ENCODE measurements at regions not wholly inside any gene's neighbourhood (a gene's known extent, or its start where the extent isn't known, plus 50 kb on each side); places are given as distances from the start of the nearest gene placed in this dataset.
"Not testable (repeated sequence)": the region's sequence is repeated elsewhere in the genome, so short reads cannot be mapped to it uniquely, and the experiment has no call there.

DNA sequence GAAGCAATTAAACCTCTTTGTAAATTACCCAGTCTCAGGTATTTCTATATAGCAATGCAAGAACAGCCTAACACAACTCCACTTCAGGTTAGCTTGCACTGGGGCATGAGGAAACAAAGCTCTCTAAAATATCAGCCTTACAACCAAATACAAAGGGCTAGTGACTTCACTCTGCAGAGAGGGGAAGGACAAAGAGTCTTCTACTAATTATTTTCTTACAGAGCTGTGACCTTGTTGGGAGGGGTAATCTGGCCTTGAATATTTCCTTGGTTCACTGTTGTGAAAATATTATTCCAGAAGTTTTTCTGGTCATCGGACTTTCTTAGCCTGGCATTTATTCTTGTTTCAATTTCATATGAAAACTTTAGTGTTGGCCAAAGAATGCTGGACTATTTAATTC is 334.4 kb upstream of the CTNNB1 start:
- DNase-seq, result no peak

DNA sequence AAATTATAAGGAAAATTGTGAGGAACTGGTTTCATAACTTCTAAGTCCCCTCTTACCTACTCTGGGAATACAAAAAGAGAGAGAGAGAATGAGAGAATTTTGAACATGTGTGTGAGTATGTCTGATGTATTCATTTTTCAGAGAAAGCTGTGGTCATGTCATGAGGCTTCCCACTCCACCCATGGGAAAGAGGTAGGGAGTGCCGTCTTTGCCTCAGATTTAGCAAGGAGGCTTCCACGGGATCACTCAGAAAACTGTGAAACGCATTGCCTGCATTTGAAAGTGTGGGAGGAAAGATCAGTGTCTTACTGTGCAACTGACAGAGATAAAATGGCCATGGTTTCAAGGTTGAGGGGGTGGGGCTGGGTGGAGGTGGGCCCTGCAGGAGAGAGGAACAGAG is 331.5 kb upstream of the CTNNB1 start:
- no peak for DNase-seq

DNA sequence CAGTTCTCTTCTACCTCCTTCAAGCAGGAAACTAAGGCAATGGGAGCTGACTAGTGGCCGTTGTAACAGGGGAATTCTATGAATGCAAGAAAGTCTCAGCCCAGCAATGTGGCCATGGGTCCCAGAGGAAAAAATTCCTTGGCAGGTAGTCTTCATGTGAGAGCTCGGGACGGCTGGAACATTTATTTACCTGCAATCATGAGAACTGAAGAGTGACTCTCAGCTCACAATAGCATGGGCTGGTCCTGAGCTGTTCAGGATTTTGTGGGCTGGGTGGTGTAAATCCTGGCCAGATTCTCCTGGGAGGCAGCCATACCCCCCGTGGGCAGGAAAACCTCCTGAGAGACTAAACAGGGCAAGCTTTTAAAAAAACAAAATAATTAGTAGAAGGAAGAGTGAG is 330.3 kb upstream of the CTNNB1 start:
- no peak for DNase-seq

DNA sequence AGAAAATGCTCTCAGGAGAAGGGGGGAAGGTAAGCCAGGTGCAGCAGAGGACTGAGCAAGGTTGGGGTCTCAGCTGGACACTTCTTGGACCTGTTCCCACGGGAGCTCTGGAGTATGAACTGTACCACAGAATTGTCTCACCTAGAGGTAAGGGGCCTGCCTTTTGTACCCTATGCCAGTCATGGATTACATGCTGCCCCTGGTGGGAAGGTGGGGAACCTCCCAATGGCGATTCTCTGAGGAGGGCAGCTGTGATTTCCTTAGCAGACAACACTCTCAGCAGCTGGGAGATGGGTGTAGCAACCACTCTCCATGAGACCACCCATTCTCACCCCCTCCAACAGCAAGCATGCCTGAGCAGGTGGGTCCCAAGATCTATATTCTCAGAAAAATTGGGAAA is 329.4 kb upstream of the CTNNB1 start:
- DNase-seq, result no peak

DNA sequence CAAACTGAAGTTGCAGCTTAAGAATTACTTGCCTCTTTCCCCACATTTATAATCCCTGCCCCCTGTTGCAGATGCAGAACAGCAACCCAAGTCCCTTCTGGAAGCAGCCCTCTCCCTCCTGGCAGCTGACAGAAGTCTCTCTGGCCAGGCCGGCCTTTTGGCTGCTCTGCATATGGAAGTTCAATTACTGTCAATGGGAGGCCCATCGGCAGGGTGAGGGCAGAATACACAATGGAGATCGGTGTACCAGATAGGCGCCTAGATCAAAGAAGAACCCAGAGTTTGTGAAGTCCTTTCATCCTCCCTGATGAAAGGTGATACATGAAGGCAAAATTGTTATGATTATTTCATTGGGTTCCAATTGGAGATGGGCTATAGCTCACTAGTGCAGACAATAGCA is 327.9 kb upstream of the CTNNB1 start:
- no peak for DNase-seq

DNA sequence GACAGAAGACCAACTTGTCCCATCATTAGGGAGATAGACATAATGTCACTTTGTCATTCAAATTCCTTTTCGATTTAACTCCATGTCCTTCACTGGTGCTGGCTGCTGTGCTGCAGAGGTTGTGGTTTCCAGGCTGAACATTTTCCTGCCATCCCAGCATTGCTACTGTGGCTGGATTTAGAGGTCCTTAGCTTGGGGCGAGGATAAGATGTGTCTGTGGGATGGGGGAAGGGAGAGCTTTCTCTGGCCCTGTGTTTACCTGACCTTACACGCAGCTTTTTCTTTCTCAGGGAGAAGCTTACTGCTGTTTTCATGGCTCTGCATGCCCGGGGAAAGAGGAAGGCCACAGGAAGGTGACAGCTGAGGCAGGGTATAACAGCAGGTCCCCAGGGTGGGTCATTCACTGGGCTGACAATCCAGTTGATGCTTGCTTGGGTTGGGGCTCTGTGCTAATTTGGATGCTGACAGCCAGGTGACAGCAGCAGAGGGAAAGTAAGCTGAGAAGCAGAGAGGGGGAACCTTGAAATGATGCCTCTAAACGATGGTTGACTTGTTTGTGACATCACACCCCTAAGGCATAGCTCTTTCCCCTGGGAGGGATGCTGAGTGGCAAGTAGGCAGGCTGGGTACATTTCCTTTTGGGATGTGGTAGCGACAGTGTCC is 326.9 kb upstream of the CTNNB1 start:
- no peak for DNase-seq

DNA sequence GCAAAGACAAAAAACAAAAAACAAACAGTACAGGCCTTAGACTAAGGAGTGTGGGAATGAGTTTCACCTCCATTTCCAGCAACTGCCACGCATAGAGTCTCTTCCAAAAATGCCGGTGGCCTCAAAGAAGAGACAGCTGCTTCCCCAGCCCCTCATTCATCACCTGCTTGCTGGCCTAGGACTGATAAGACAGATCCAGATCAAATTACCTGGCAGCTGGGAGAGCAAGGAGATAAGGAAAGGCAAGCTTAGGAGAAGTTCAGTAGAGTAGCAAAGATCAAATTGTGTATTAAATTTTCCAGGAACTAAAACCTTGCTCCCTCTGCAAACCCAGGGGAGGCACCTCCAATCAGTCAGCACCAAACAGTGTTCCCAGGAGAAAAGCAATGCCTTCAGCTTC is 325.8 kb upstream of the CTNNB1 start:
- DNase-seq, result no peak

DNA sequence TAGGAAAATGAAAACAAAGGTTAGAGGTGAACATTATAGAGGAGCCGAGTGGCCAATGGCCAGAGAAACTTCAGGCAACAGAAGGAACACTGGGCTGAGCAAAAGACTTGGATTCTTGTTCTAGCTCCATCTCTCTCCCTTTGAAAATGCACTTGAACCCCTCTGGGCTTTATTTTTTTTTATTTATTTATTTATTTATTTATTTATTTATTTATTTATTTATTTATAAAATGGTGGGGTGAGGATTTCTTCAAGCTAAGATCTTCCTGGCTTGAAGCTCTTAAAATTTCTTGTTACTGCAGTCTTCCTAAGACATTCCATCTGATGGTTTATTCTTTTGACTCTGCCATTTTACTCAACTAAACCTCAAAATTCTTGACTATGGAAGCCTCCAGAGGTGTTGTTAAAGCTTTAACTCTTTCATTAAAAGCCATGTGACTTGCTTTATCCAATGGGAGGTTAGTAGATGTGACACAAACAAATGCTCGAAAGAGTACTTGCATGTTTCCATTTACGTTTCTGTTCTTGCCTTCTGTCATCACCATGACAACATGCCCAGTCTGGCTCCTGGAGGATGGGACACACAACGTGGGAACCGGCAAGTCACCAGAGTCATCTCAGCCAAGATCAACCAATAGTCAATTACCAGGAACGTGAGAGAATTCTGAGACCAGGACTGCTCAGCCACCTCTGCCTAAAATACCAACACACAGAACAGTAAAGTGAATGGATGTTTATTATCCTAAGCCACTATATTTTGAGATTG is 325.2 kb upstream of the CTNNB1 start:
- no peak for DNase-seq

DNA sequence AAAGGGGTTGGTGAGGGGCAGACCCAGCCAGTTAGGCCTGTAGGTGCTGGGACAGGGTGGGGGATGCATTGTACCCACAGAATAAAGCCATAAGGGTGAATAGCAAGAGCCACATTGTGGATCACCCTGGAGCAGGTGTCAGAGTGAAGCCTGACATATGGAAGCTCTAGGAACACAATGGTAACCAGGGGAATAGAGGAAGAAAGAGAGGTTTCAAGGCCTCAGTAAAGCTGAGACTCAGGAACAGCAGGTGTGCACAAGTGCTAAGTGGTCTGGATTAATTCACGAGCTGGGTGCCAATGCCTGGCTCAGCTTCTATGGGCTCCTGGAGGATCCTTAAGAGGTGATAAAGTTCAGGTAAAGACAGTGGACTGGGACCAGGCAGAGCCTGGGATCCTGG is 323.7 kb upstream of the CTNNB1 start:
- DNase-seq, result no peak

DNA sequence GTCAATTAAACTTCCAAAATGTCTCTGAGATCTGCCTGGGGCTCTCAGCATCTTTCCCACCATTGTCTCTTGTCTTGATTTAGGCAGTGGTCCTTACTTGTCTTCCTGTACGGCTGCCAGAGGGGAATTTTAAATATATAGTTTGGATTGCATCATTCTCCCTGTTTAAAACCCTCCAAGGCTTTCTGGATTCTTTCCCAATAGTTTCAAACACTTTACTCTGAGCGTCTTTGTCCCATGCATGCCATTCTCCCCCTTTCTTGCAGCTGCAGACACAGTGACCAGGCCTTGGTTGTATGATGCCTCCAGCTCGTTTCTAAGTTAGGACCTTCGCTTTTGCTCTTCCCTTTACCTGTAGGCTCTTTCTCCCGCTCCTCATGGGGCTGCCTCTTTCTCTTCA is 323.3 kb upstream of the CTNNB1 start:
- DNase-seq, result no peak

DNA sequence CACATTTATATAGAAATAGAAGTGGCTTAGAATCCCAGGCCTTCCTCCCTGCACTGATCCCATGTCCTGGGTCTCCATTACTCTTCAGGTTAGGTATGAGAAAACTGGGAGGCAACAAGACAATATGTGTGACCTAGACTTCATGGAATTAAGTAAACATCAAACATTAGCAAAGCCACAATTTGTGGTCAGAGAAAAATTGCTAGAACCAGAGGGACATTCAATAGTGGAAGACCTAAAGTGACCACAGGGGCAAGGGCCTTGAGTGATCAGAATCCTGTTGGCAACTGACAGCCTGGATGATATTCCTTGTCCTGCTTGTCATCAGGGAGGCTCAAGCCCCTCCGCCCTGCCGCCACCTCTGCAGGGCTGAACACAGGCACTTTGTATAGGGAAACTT is 322.8 kb upstream of the CTNNB1 start:
- no peak for DNase-seq

DNA sequence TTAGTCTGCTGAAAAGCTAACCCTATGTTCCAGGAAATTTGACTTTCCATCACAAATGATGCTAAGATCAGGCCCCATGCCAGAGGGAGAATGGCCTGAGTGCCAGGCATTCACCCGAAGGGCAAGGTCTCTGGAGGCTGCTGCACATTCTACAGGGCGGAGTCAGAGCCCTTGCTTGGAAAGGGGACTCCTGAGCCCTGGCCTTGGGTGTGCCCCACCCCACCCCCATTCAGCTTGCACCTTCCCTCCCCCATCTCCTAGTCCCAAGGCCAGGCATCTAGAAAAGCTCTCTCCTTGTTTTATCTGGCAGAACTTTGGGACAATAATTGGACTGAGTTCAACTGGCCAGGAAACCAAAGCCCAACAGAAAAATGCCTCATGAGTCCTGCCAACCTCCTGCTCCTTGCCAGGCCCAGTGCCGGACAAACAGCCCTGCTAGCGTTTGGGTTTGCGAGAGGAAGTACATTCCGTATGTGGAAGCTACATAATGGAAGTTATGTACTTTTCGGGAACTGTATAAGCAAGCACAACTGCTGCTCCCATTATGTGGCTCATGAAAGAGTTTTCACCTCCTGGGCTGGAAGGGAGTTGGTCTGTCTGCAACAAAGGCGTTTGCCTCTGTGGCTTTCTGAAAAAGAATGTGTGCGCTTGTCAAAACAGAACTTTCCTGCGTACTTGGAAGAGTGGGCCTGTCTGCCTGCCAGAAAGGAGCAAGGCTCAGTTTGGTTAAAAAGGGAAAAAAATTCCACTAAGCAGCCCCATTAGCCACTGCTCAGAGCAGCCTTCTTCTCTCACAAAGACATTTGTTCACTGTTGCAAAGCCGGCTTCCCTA is 321.5 kb upstream of the CTNNB1 start:
- DNase-seq, result peak; percentile 47

DNA sequence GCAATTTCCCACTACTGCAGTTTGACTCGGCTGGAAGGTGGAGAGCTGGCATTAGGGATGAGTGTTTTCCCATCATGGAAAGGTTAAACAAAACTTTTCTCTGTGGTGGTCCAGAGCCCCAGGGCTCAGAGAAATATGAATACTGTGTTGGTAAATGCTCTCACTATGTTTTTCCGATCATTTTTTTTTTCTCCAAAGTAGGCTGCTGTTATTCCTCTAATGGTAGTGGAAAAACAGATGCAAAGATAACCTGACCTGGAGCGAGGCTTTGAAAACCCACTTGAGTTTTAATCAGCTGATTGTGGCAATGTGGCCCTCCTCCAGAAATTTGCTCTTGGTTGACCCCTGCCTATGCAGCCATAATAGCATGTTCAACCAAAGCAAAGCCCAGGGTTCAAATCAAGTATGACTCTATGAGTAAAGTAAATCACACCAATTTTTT is 320.8 kb upstream of the CTNNB1 start:
- no peak for DNase-seq

DNA sequence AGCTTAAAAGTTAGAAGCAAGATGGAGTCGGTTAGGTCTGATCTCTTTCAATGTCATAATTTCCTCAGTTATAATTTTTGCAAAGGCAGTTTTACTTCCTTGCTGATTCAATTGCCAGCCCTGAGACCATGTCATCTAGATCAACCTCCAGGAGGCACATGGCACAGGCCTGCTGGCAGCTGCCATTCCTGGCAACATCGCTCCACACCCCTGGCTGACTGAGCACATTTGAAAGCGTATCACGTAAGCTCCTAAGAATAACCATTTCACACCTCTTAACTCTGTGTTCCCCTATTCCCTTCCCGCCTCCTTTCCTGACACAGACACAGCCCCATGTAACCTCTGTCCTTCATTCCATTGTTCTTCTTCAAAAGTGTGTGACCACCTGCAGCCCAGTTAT is 313.9 kb upstream of the CTNNB1 start:
- no peak for DNase-seq

DNA sequence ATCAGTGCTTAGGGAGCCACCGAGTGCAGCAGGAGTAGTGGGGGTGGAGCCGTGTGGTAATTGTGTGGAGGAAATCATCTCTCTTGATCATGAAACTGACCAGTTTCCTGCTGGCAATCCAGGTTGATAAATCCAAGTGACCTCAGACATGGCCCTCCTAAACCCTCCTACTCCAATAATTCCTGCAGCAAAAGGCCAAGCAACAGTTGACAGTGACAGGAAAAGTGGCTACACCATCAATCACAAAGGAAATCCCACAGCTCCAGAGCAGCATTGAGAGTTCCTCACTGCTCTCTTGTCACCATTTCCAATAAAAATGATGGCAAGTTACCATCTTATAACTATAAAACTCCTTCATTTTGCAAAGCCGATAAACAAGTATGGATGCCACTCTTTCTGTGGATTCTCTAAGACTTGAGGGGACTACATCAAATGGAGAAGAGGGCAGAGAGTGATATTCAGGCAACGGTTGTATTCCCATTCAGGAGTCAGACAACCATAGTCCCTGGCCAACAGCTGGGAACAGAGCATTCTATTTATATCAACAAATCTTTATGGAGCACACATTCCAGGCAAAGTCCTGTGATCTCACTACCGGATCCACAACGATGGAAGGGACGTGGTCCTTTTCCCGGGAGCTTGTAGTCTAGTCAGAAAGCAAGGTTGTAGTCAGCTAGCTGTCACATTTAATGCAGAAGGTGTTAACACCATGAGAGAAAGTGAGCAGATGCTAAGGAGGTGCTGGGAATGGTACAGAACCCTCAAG is 312.5 kb upstream of the CTNNB1 start:
- no peak for DNase-seq

DNA sequence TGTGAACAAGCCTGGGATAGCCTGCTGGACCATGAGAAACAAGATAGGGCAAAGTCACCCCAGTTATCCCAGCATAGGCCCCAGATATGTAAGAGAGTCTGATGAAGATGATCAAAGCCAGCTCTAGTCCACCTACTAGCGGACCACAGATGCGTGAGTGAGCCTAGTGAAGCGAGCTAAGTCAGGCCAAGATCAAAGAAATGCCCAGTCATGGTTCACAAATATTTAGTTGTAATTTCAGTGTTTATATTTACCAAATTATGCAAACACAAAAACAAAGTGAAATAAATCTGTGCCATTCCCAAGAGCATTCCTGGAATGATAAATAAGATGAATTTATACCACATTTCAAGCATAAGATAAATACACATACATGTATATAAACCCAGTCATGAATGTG is 308.1 kb upstream of the CTNNB1 start:
- no peak for DNase-seq

DNA sequence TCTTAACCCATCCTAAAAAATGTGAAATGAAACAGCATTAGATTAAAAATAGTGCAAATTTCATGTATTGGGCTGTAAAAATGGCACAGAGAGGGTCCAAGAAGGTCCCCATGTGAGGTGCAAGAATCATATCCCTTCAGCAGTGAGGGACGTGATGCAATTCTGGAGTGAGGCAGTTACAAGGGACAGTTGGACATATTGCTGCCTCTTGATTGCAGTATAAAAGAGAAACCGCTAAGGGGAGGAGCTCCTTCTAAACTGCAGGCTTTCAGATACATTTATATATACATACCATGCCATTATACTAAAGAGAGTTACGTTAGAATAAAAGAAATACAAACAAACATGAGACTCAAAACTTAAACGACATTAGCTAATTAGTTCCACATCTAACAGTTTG is 304.2 kb upstream of the CTNNB1 start:
- DNase-seq, result no peak

DNA sequence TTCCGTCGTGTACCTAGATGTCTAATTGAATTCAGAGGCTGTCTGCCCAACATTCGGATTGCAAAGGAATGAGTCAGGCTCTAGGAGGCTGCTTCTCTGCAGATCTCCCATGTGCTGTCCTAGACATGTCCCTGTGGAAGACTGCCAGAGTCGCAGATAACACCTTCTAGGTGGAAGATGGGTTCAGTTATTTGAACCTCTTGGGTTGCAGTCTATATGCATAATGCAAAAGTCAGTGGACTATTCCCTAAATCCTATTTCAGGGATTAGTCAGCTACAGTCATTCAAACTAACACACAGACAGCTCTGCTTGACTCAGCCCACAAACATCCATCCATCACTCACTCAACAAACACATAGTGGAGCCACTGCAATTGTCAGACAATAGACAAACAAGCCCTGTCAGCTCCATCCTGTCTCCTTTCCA is 300.0 kb upstream of the CTNNB1 start:
- DNase-seq, result peak; percentile 16

DNA sequence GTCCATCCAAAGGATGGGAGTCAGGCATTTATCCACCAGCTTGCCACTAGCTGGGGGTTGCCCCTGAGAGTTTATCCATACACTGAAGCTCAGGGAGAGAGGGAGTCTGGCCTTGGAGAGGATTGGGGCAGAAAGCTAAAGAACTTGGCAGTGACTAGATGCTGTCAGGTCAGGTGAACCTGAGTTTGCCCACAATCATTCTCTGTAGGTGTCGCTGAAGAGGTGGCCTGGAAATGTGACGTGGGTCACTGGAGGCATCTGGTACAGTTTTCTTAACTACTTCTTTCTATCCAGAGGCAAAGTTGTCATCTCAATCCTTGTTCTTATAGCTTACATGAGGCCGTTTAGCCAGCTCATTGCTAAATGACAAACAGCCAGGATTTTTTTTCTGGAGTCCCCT is 298.0 kb upstream of the CTNNB1 start:
- DNase-seq, result no peak

DNA sequence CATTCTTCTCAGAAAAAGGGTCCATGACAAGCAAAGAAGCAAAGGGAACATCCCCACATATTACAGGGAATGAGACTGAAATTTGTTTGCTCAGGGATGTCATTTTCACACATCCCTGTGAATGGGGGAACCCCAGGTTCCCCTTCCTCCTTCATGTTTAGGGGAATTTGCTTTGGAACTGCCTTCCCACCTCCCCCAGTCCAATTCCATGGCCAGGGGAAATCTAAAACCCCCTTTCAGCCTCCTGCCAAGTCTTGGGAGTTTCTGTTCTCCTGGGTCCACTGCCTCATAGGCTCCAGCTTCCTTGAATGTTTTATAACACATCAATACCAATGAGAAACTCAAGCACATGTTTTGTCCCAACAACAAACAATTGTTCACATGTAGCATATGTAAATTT is 297.5 kb upstream of the CTNNB1 start:
- DNase-seq, result no peak

DNA sequence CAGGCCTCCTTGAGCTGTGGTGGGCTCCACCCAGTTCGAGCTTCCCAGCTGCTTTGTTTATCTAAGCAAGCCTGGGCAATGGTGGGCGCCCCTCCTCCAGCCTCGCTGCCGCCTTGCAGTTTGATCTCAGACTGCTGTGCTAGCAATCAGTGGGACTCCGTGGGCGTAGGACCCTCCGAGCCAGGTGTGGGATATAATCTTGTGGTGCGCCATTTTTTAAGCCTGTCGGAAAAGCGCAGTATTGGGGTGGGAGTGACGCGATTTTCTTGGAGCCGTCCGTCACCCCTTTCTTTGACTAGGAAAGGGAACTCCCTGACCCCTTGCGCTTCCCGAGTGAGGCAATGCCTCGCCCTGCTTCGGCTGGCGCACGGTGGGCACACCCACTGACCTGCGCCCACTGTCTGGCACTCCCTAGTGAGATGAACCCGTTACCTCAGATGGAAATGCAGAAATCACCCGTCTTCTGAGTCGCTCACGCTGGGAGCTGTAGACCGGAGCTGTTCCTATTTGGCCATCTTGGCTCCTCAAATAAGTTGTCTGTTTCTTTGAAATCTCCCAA is 291.3 kb upstream of the CTNNB1 start:
- not testable (repeated sequence) for DNase-seq

DNA sequence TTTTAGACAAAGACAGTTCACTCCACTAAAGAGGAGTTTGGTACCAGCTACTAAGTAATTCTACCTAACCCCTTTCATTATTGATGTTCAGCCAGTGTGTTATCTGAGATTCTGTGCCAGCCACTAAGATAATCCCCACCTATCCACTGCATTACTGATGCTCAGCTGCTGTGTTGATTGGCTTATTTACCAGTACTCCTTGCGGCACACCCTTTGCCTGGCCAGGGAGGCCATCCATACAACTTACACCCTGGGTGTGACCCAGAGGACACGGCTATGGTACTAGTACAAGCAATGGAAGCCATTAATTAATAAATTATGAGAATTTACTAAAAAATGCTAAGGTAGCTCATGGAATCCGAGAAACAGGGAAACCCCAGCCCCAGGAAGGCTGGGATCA is 290.7 kb upstream of the CTNNB1 start:
- DNase-seq, result no peak

DNA sequence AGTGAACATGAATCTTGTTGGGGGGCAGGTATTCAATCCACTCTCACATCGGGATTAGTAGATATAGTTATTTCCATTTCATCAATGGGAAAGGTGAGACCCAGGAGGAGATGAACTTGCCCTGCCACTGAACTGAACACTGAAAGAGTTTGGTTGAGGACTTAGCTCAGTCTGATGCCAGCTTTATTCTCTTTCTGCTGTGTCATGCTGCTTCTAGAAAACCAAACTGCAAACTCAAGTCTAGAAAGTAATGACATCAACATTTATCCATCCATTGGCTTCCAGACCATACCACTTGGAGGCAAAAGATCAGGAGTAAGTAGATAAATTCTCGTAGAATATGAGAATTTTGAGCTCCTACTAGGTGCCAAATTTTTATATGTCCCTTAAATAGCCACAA is 288.0 kb upstream of the CTNNB1 start:
- no peak for DNase-seq
